ENCODE measurements at regions not wholly inside any gene's neighbourhood (a gene's known extent, or its start where the extent isn't known, plus 50 kb on each side); places are given as distances from the start of the nearest gene placed in this dataset.
A peak's percentile ranks its signal among the peaks of the same experiment; 100 is the strongest.
"Not testable (repeated sequence)": the region's sequence is repeated elsewhere in the genome, so short reads cannot be mapped to it uniquely, and the experiment has no call there.

- DNase-seq (ENCODE audit: low read depth in 2 of 2) = no peak
These were observed 501.6 kb upstream of the MAP3K7 start for GRCh38 chr6:91088515-91088914.

GRCh38 chr6:91087908-91088307 lies 501.0 kb upstream of the MAP3K7 start:
- no peak for DNase-seq (ENCODE audit: low read depth in 2 of 2)

- DNase-seq (ENCODE audit: low read depth in 2 of 2) = peak; percentile 29 to 30
These were observed 496.3 kb upstream of the MAP3K7 start for GRCh38 chr6:91083211-91083610.

- peak; percentile 20 to 25 for DNase-seq (ENCODE audit: low read depth in 2 of 2)
These were observed 495.5 kb upstream of the MAP3K7 start for GRCh38 chr6:91082311-91082832.

GRCh38 chr6:91081452-91082067 lies 494.7 kb upstream of the MAP3K7 start:
- peak; percentile 28 to 31 for DNase-seq (ENCODE audit: low read depth in 2 of 2)

- DNase-seq (ENCODE audit: low read depth in 2 of 2) = no peak
These were observed 494.0 kb upstream of the MAP3K7 start for GRCh38 chr6:91080871-91081270.

GRCh38 chr6:91079969-91080368 lies 493.1 kb upstream of the MAP3K7 start:
- DNase-seq (ENCODE audit: low read depth in 2 of 2) = no peak

GRCh38 chr6:91075244-91075976 lies 488.5 kb upstream of the MAP3K7 start:
- DNase-seq (ENCODE audit: low read depth in 2 of 2) = no peak

GRCh38 chr6:91063362-91063761 lies 476.5 kb upstream of the MAP3K7 start:
- DNase-seq (ENCODE audit: low read depth in 2 of 2) = no peak

- DNase-seq (ENCODE audit: low read depth in 2 of 2) = no peak
These were observed 470.8 kb upstream of the MAP3K7 start for GRCh38 chr6:91057689-91058088.

- no peak for DNase-seq (ENCODE audit: low read depth in 2 of 2)
These were observed 469.1 kb upstream of the MAP3K7 start for GRCh38 chr6:91055959-91056358.

GRCh38 chr6:91052473-91053450 lies 465.9 kb upstream of the MAP3K7 start:
- DNase-seq (ENCODE audit: low read depth in 2 of 2) = not testable (repeated sequence)

GRCh38 chr6:91045161-91045560 lies 458.3 kb upstream of the MAP3K7 start:
- no peak for DNase-seq (ENCODE audit: low read depth in 2 of 2)

- no peak for DNase-seq (ENCODE audit: low read depth in 2 of 2)
These were observed 456.9 kb upstream of the MAP3K7 start for GRCh38 chr6:91043751-91044150.

- DNase-seq (ENCODE audit: low read depth in 2 of 2) = no peak
These were observed 455.8 kb upstream of the MAP3K7 start for GRCh38 chr6:91042656-91043055.

GRCh38 chr6:91033964-91034363 lies 447.1 kb upstream of the MAP3K7 start:
- no peak for DNase-seq (ENCODE audit: low read depth in 2 of 2)

GRCh38 chr6:91031581-91031980 lies 444.7 kb upstream of the MAP3K7 start:
- no peak for DNase-seq (ENCODE audit: low read depth in 2 of 2)

GRCh38 chr6:91029211-91029610 lies 442.3 kb upstream of the MAP3K7 start:
- no peak for DNase-seq (ENCODE audit: low read depth in 2 of 2)

- no peak for DNase-seq (ENCODE audit: low read depth in 2 of 2)
These were observed 436.7 kb upstream of the MAP3K7 start for GRCh38 chr6:91023529-91023928.

GRCh38 chr6:91020744-91021143 lies 433.9 kb upstream of the MAP3K7 start:
- no peak for DNase-seq (ENCODE audit: low read depth in 2 of 2)

GRCh38 chr6:91018586-91018985 lies 431.7 kb upstream of the MAP3K7 start:
- no peak for DNase-seq (ENCODE audit: low read depth in 2 of 2)

GRCh38 chr6:91013511-91013910 lies 426.6 kb upstream of the MAP3K7 start:
- DNase-seq (ENCODE audit: low read depth in 2 of 2) = no peak
